ENCODE measurements at regions not wholly inside any gene's neighbourhood (a gene's known extent, or its start where the extent isn't known, plus 50 kb on each side); places are given as distances from the start of the nearest gene placed in this dataset.

- Histone ChIP-seq H3K4me1 (peaks cover 0 to 4% (median 0%) of the 10 kb centered on the region in 9 donors), H3K27me3 (no peaks in the 10 kb centered on the region), H3K36me3 (no peaks in the 10 kb centered on the region), H3K27ac (no peak overlapping the region), H3K4me3 (no peak overlapping the region), H3K9me3 (peaks cover 0 to 20% (median 4%) of the 10 kb centered on the region in 11 donors)
- ATAC-seq = peak in 7 of 8 donors; percentile 72 to 92 (median 78)
- intact Hi-C loops (cut with DNase I) = no loop called here
- peak; percentile 25 to 40 for DNase-seq
- 33 to 37% methylated on average over 4 of the region's 4 CpGs for WGBS, 2 donors
- TF ChIP-seq, protein P1, sequence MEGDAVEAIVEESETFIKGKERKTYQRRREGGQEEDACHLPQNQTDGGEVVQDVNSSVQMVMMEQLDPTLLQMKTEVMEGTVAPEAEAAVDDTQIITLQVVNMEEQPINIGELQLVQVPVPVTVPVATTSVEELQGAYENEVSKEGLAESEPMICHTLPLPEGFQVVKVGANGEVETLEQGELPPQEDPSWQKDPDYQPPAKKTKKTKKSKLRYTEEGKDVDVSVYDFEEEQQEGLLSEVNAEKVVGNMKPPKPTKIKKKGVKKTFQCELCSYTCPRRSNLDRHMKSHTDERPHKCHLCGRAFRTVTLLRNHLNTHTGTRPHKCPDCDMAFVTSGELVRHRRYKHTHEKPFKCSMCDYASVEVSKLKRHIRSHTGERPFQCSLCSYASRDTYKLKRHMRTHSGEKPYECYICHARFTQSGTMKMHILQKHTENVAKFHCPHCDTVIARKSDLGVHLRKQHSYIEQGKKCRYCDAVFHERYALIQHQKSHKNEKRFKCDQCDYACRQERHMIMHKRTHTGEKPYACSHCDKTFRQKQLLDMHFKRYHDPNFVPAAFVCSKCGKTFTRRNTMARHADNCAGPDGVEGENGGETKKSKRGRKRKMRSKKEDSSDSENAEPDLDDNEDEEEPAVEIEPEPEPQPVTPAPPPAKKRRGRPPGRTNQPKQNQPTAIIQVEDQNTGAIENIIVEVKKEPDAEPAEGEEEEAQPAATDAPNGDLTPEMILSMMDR (IDR thresholded peaks at IDR 0.05) = no peak
Observed at GRCh38 chr13:97627566-97627965, 193.6 kb downstream of the RAP2A start.

DNA sequence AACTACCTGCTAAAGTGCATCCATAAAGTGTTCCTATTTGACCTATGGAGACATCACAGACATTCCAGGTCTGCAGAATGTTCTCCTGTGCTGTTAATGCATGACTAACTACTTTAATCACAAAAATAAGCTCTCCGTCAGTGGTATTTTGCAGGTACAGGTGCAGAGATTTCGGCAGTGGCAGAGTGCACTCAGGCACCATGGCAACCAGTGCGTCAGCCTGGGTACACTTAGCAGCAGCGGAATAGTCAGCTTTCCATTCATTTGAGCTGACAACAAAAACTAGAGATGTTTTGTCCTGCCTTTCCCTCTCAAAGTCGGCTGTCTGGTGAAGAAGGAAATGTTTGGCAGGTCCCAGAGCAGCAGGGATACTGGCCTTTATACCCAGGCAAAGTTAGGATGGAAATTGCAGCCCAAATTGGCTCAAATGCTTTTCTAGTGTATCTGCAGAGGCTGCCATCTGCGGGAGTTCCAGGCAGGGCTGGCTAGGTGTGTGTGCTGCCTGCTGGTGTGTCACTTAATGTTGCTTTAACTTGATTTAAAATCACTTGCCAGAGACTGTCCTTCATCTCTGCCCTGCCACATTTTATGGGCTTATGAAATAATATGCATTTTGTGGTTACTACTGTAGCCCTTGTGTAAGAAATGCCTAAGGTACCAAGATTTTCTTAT, 195.8 kb downstream of the RAP2A start:
- DNase-seq (no peak), ATAC-seq (no peak)
- WGBS, 2 donors = 65 to 74% methylated on average over 6 of the region's 6 CpGs
- Histone ChIP-seq H3K27me3 (no peaks in the 10 kb centered on the region), H3K27ac (no peak overlapping the region), H3K9me3 (peaks cover 0 to 30% (median 4%) of the 10 kb centered on the region in 11 donors), H3K36me3 (no peaks in the 10 kb centered on the region), H3K4me1 (peaks cover 0 to 4% (median 0%) of the 10 kb centered on the region in 9 donors), H3K4me3 (no peak overlapping the region)
- intact Hi-C loops (cut with DNase I) = no loop called here
- TF ChIP-seq, protein P1 (IDR thresholded peaks at IDR 0.05) = no peak

GRCh38 chr13:97630725-97631124, 196.8 kb downstream of the RAP2A start:
- intact Hi-C loops (cut with DNase I) = no loop called here
- Histone ChIP-seq H3K9me3 (peaks cover 0 to 30% (median 4%) of the 10 kb centered on the region in 11 donors), H3K4me3 (no peak overlapping the region), H3K27ac (no peak overlapping the region), H3K27me3 (no peaks in the 10 kb centered on the region), H3K4me1 (peaks cover 0 to 4% (median 0%) of the 10 kb centered on the region in 9 donors), H3K36me3 (no peaks in the 10 kb centered on the region)
- WGBS, 2 donors = 91 to 95% methylated on average over 4 of the region's 4 CpGs
- DNase-seq = no peak
- TF ChIP-seq, protein P1 (IDR thresholded peaks at IDR 0.05) = no peak
- no peak for ATAC-seq

GRCh38 chr13:97631158-97631557, 197.2 kb downstream of the RAP2A start:
- Histone ChIP-seq H3K36me3 (no peaks in the 10 kb centered on the region), H3K27ac (no peak overlapping the region), H3K4me3 (no peak overlapping the region), H3K9me3 (peaks cover 0 to 30% (median 4%) of the 10 kb centered on the region in 11 donors), H3K4me1 (peaks cover 0 to 4% (median 0%) of the 10 kb centered on the region in 9 donors), H3K27me3 (no peaks in the 10 kb centered on the region)
- 53 to 59% methylated on average over 3 of the region's 3 CpGs for WGBS, 2 donors
- TF ChIP-seq, protein P1 (IDR thresholded peaks at IDR 0.05) = peak in 2 of 9 donors; percentile 7 to 12
- intact Hi-C loops (cut with DNase I) = no loop called here
- DNase-seq (no peak), ATAC-seq (no peak)
